MCF 10A (cell line): ENCODE measurements at regions not wholly inside any gene's neighbourhood (a gene's known extent, or its start where the extent isn't known, plus 50 kb on each side); places are given as distances from the start of the nearest gene placed in this dataset.
"Not testable (repeated sequence)": the region's sequence is repeated elsewhere in the genome, so short reads cannot be mapped to it uniquely, and the experiment has no call there.

Experiments used
- BruUV-seq: library from RNA; stranded (reverse); fragments of 400-500 nt; replicated peaks from 2 replicates; lab custom pipeline; 2021; lab: Mats Ljungman, UMichigan
- CTCF ChIA-PET: fragments of 300-600 bp; sonication (Branson Sonifier 250); formaldehyde crosslinking; extraction: SDS; loops from one replicate; lab custom pipeline; 2021; ENCODE audit warnings: antibody characterized with exemption, inconsistent platforms; lab: Yijun Ruan, JAX
- POLR2A ChIA-PET: fragments of 300-600, 350-650 bp; sonication (Branson Sonifier 250); formaldehyde crosslinking; extraction: SDS; loops from one replicate; lab custom pipeline; 2020; ENCODE audit warnings: antibody characterized with exemption, inconsistent platforms; lab: Yijun Ruan, JAX
- DNase-seq: peaks from one replicate; pipeline ENCODE4 v3.0.0-alpha.2; 2018; ENCODE audit not compliant: unreplicated experiment
- H3K27ac Mint-ChIP-seq: one replicate; pipeline ENCODE4 v1.8.0; 2022; ENCODE audit warnings: mild to moderate bottlenecking, low read depth, mixed read lengths; ENCODE audit not compliant: unreplicated experiment
- H3K27me3 Mint-ChIP-seq: one replicate; pipeline ENCODE4 v1.8.0; 2022; ENCODE audit warnings: mixed read lengths; ENCODE audit not compliant: insufficient read depth, unreplicated experiment
- H3K36me3 Mint-ChIP-seq: one replicate; pipeline ENCODE4 v1.8.0; 2022; ENCODE audit warnings: mild to moderate bottlenecking, moderate library complexity, mixed read lengths; ENCODE audit not compliant: insufficient read depth, unreplicated experiment
- H3K4me1 Mint-ChIP-seq: one replicate; pipeline ENCODE4 v1.8.0; 2022; ENCODE audit warnings: mixed read lengths; ENCODE audit not compliant: insufficient read depth, unreplicated experiment
- H3K4me3 Mint-ChIP-seq: one replicate; pipeline ENCODE4 v1.8.0; 2022; ENCODE audit warnings: mild to moderate bottlenecking, moderate library complexity, mixed read lengths; ENCODE audit not compliant: unreplicated experiment
- H3K9me3 Mint-ChIP-seq: one replicate; pipeline ENCODE4 v1.8.0; 2022; ENCODE audit warnings: mixed read lengths; ENCODE audit not compliant: unreplicated experiment
- intact Hi-C: fragments of 100-400 bp; cut with micrococcal nuclease; formaldehyde crosslinking; loops from 2 replicates; pipeline ENCODE4 v1.14.1; 2022
- TF ChIP-seq, protein P1 (sequence below): fragments of 200-600 bp; IDR thresholded peaks from one replicate; pipeline ENCODE4 v1.8.0; 2022; ENCODE audit warnings: antibody characterized with exemption, mild to moderate bottlenecking; ENCODE audit not compliant: unreplicated experiment

DNA sequence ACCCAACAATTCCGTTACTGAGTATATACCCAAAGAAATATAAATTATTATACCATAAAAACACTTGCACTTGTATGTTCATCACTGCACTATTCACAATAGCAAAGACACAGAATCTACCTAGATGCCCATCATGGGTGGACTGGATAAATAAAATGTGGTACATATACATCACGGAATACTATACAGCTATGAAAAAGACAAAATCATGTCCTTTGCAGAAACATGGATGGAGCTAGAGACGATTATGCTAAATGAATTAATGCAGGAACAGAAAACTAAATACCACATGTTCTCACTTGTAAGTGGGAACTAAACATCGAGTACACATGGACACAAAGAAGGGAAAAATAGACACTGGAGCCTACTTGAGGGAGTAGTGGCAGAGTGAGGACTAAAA is 185.3 kb downstream of the PYDC2 start:
- Mint-ChIP-seq H3K36me3 (peaks cover 5% of the 10 kb centered on the region), H3K27ac (no peak overlapping the region), H3K4me1 (no peaks in the 10 kb centered on the region), H3K9me3 (peaks cover 20% of the 10 kb centered on the region), H3K27me3 (no peaks in the 10 kb centered on the region), H3K4me3 (no peak overlapping the region)
- no peak for DNase-seq
- no TSS peak for BruUV-seq
- intact Hi-C loops, result no loop called here
- TF ChIP-seq, protein P1, sequence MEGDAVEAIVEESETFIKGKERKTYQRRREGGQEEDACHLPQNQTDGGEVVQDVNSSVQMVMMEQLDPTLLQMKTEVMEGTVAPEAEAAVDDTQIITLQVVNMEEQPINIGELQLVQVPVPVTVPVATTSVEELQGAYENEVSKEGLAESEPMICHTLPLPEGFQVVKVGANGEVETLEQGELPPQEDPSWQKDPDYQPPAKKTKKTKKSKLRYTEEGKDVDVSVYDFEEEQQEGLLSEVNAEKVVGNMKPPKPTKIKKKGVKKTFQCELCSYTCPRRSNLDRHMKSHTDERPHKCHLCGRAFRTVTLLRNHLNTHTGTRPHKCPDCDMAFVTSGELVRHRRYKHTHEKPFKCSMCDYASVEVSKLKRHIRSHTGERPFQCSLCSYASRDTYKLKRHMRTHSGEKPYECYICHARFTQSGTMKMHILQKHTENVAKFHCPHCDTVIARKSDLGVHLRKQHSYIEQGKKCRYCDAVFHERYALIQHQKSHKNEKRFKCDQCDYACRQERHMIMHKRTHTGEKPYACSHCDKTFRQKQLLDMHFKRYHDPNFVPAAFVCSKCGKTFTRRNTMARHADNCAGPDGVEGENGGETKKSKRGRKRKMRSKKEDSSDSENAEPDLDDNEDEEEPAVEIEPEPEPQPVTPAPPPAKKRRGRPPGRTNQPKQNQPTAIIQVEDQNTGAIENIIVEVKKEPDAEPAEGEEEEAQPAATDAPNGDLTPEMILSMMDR, result no peak
- CTCF ChIA-PET, result no interaction called here
- POLR2A ChIA-PET, result no interaction called here

DNA sequence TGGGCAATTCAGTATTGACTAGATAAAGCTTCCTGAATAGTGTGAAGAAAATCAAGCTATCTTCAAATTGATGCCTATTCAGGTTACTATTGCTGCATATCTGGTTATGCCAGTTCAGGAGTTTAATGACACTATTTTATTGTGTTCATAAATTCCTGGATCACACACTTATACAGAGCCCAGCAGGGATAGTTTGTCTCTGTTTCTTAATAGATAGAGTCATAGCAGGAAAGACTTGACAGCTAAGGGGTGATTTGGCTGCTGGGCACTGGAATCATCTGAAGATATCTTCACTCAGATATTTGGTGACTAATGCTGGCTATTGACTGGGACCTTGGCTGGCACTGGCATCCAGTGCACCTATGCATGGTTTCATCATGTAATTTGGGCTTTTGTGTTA is 187.8 kb downstream of the PYDC2 start:
- no TSS peak for BruUV-seq
- Mint-ChIP-seq H3K4me3 (no peak overlapping the region), H3K27ac (no peak overlapping the region), H3K36me3 (peaks cover 5% of the 10 kb centered on the region), H3K9me3 (peaks cover 23% of the 10 kb centered on the region), H3K4me1 (no peaks in the 10 kb centered on the region), H3K27me3 (no peaks in the 10 kb centered on the region)
- TF ChIP-seq, protein P1, result no peak
- ChIA-PET POLR2A (interaction anchor here (1.4 kb wide), 1 partner anchor 11 kb away, joined by 3 read pairs; no protein-coding TSS in a partner anchor), CTCF (no interaction called here)
- DNase-seq, result no peak
- intact Hi-C loops, result no loop called here

DNA sequence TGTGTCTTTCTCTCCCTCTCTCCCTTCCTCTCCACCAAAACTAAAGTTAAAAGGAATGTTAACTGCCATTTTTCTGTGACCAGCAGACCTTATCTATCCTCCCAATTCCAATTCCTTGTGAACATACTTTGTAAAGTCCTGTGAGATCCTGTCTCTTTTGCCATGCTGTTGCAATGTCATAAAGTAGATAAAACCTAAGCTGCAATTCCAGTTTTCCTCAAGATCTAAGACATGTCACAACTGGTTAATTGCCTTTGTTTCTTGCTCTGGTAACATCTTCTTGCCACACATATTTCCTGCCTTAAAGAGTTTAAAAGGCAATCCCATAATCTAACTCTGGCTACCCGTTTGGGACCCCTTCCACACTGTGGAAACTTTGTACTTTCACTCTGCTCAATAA is 188.7 kb downstream of the PYDC2 start:
- H3K4me3 Mint-ChIP-seq, result no peak overlapping the region
- peaks cover 5% of the 10 kb centered on the region for H3K36me3 Mint-ChIP-seq
- no peak for DNase-seq
- no peak overlapping the region for H3K27ac Mint-ChIP-seq
- TF ChIP-seq, protein P1, result no peak
- H3K9me3 Mint-ChIP-seq, result peaks cover 21% of the 10 kb centered on the region
- BruUV-seq, result no TSS peak
- POLR2A ChIA-PET, result interaction anchor here (1.4 kb wide), 1 partner anchor 10 kb away, joined by 3 read pairs; no protein-coding TSS in a partner anchor
- no peaks in the 10 kb centered on the region for H3K27me3 Mint-ChIP-seq
- CTCF ChIA-PET, result no interaction called here
- no peaks in the 10 kb centered on the region for H3K4me1 Mint-ChIP-seq
- intact Hi-C loops, result no loop called here

DNA sequence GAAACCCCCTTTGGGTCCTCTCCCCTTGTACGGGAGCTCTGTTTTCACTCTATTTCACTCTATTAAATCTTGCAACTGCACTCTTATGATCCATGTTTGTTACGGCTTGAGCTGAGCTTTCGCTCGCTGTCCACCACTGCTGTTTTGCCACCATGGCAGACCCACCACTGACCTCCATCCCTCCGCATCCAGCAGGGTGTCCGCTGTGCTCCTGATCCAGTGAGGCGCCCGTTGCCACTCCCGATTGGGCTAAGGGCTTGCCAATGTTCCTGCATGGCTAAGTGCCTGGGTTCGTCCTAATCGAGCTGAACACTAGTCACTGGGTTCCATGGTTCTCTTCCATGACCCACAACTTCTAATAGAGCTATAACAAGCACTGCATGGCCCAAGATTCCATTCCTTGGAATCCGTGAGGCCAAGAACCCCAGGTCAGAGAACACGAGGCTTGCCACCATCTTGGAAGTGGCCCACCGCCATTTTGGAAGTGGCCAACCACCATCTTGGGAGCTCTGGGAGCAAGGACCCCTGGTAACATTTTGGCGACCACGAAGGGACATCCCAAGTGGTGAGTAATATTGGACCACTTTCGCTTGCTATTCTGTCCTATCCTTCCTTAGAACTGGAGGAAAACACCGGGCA is 197.9 kb downstream of the PYDC2 start:
- CTCF ChIA-PET, DNase-seq, H3K27ac Mint-ChIP-seq, intact Hi-C loops, H3K4me1 Mint-ChIP-seq, H3K27me3 Mint-ChIP-seq, BruUV-seq, H3K36me3 Mint-ChIP-seq, H3K4me3 Mint-ChIP-seq: not testable (repeated sequence)
- peaks cover 19% of the 10 kb centered on the region for H3K9me3 Mint-ChIP-seq
- POLR2A ChIA-PET, result interaction anchor here (0.6 to 0.9 kb wide), 2 partner anchors 9 to 389 kb away, joined by 3 read pairs; no protein-coding TSS in a partner anchor

DNA sequence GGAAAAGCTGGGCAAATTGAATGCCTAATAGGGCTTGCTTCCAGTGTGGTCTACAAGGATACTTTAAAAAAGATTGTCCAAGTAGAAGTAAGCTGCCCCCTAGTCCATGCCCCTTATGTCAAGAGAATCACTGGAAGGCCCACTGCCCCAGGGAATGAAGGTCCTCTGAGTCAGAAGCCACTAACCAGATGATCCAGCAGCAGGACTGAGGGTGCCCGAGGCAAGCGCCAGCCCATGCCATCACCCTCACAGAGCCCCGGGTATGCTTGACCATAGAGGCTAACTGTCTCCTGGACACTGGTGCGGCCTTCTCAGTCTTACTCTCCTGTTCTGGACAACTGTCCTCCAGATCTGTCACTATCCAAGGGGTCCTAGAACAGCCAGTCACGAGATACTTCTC is 201.2 kb downstream of the PYDC2 start:
- H3K4me3 Mint-ChIP-seq, POLR2A ChIA-PET, BruUV-seq, intact Hi-C loops, H3K27me3 Mint-ChIP-seq, CTCF ChIA-PET, DNase-seq, H3K4me1 Mint-ChIP-seq, H3K27ac Mint-ChIP-seq, H3K36me3 Mint-ChIP-seq: not testable (repeated sequence)
- peaks cover 12% of the 10 kb centered on the region for H3K9me3 Mint-ChIP-seq
